Colonic mucosa (tissue), 4 donors: ENCODE measurements at regions not wholly inside any gene's neighbourhood (a gene's known extent, or its start where the extent isn't known, plus 50 kb on each side); places are given as distances from the start of the nearest gene placed in this dataset.

Source experiments
- DNase-seq: peaks from one replicate; pipeline ENCODE4 v3.0.0-alpha.2; 2020
- H3K27ac ChIP-seq: fragments of 200-600 bp; one replicate; pipeline ENCODE4 v1.8.0; 2021
- H3K27me3 ChIP-seq: fragments of 200-600 bp; one replicate; pipeline ENCODE4 v1.8.0; 2021
- H3K36me3 ChIP-seq: fragments of 200-600 bp; one replicate; pipeline ENCODE4 v1.8.0; 2021
- H3K4me1 ChIP-seq: fragments of 200-600 bp; one replicate; pipeline ENCODE4 v1.8.0; 2021; ENCODE audit warnings: mild to moderate bottlenecking
- H3K4me3 ChIP-seq: fragments of 200-600 bp; one replicate; pipeline ENCODE4 v1.8.0; 2021
- H3K9ac ChIP-seq, 2 donors: one replicate each; pipeline ENCODE4 v1.7.0; 2013; ENCODE audit warnings: control low read depth in 2 of 2, low read depth in 2 of 2, low read length in 2 of 2
- H3K9me3 ChIP-seq: fragments of 200-600 bp; one replicate; pipeline ENCODE4 v1.8.0; 2021
- CTCF ChIP-seq: fragments of 200-600 bp; IDR thresholded peaks from one replicate; pipeline ENCODE4 v1.8.0; 2022; ENCODE audit warnings: antibody characterized with exemption, mild to moderate bottlenecking
- intact Hi-C: fragments of 100-400 bp; cut with DNase I; formaldehyde crosslinking; loops from one replicate; pipeline ENCODE4 v1.14.1; 2022
- donor health status: healthy.
- donor health status: DM: no; HTN: no; CAD: no.
- donor health status: DM: no; HTN: no; CAD: no.

DNA sequence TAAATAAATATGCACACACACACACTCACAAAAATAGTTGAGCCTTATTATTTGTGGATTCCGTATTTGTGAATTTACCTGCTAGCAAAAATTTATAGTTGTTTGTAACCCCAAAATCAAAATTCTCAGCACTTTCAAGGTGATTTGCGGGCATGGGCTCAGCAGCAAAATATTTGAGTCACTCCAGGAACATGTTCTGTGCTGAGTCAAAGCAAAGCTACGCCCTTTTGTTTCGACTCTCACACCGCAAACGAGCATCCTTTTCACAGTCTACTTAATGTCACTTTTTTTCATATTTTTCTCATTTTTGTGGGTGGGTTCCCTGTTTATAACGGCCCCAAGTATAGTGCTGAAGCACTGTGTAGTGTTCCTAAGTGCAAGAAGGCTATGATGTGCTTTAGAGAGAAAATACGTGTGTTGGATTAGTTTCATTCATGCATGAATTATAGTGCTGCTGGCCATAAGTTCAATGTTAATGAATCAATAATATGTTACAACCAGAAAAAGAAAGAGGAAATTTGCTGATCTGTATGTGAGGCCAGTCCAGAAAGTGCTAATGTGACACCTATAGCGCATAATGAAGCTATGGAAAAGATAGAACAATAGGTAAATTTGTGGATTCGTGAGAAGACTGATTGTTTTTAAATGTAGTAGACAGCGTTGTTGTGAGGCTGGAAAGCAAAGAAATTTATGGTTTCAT, 723.2 kb upstream of the AGA start:
- no peak for TF ChIP-seq CTCF
- H3K9me3 ChIP-seq: no peaks in the 10 kb centered on the region
- H3K27ac ChIP-seq: no peak overlapping the region
- no peaks in the 10 kb centered on the region for H3K4me1 ChIP-seq
- H3K36me3 ChIP-seq: no peaks in the 10 kb centered on the region
- H3K27me3 ChIP-seq: no peaks in the 10 kb centered on the region
- DNase-seq: no peak
- H3K9ac ChIP-seq: no peak overlapping the region
- intact Hi-C loops: no loop called here
- no peak overlapping the region for H3K4me3 ChIP-seq

- no peaks in the 10 kb centered on the region for H3K36me3 ChIP-seq
- H3K9me3 ChIP-seq: no peaks in the 10 kb centered on the region
- no peak overlapping the region for H3K27ac ChIP-seq
- H3K4me3 ChIP-seq: no peak overlapping the region
- no peak for DNase-seq
- no peak overlapping the region for H3K9ac ChIP-seq
- H3K4me1 ChIP-seq: no peaks in the 10 kb centered on the region
- H3K27me3 ChIP-seq: no peaks in the 10 kb centered on the region
- TF ChIP-seq CTCF: no peak
- intact Hi-C loops: no loop called here
Observed at GRCh38 chr4:178165951-178166308, 723.7 kb upstream of the AGA start.

GRCh38 chr4:178173771-178174170, 731.5 kb upstream of the AGA start:
- Histone ChIP-seq H3K4me3 (no peak overlapping the region), H3K36me3 (no peaks in the 10 kb centered on the region), H3K9me3 (no peaks in the 10 kb centered on the region), H3K27me3 (no peaks in the 10 kb centered on the region), H3K9ac (no peak overlapping the region), H3K27ac (no peak overlapping the region), H3K4me1 (no peaks in the 10 kb centered on the region)
- intact Hi-C loops: no loop called here
- TF ChIP-seq CTCF: no peak
- DNase-seq: no peak

GRCh38 chr4:178174756-178175155, 732.5 kb upstream of the AGA start:
- TF ChIP-seq CTCF: no peak
- Histone ChIP-seq H3K27me3 (no peaks in the 10 kb centered on the region), H3K9ac (no peak overlapping the region), H3K4me1 (no peaks in the 10 kb centered on the region), H3K4me3 (no peak overlapping the region), H3K9me3 (no peaks in the 10 kb centered on the region), H3K36me3 (no peaks in the 10 kb centered on the region), H3K27ac (no peak overlapping the region)
- DNase-seq: no peak
- intact Hi-C loops: no loop called here

DNA sequence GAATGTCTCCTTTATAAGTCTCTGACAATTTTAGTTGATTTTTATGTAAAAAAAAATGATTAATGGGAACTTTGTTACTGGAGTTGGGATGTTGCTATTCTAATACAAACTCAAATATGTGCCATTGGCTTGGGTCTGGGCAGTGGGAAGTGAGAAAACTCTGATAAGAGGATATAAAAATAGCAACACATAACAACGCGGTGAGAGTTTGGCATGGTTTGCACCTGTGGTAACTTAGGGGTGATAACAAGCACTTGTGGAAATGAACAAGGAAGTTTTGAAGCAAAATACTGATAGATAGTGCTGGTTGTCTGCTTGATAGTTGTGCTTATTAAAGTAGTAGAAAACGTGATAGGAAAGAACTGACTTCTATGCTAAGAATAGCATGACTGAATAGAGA, 743.3 kb upstream of the AGA start:
- TF ChIP-seq CTCF: no peak
- H3K4me1 ChIP-seq: no peaks in the 10 kb centered on the region
- intact Hi-C loops: no loop called here
- H3K9ac ChIP-seq: no peak overlapping the region
- H3K27me3 ChIP-seq: no peaks in the 10 kb centered on the region
- H3K36me3 ChIP-seq: no peaks in the 10 kb centered on the region
- H3K9me3 ChIP-seq: no peaks in the 10 kb centered on the region
- DNase-seq: no peak
- no peak overlapping the region for H3K4me3 ChIP-seq
- H3K27ac ChIP-seq: no peak overlapping the region

DNA sequence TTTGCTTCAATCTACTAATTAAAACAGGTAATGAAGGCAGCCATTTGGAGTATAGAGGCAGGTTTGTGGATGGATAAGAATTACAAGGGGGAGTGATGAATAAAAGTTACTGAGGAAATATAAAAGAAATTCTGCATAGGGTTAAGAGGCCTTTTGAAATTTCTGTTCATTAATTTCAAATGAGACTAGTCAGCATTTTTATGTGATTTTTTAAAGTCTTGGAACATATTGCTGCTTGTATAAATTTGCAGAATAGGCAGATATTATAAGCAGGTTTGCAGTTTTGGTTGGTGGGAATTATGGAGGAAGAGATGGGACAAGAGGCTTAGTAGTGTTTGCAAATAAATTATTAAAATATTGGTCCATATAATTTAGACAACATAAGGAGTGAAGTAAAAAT, 750.4 kb upstream of the AGA start:
- intact Hi-C loops: no loop called here
- DNase-seq: no peak
- no peaks in the 10 kb centered on the region for H3K36me3 ChIP-seq
- H3K27me3 ChIP-seq: no peaks in the 10 kb centered on the region
- no peaks in the 10 kb centered on the region for H3K9me3 ChIP-seq
- TF ChIP-seq CTCF: no peak
- no peak overlapping the region for H3K9ac ChIP-seq
- H3K4me3 ChIP-seq: no peak overlapping the region
- no peaks in the 10 kb centered on the region for H3K4me1 ChIP-seq
- H3K27ac ChIP-seq: no peak overlapping the region
